ENCODE measurements at regions not wholly inside any gene's neighbourhood (a gene's known extent, or its start where the extent isn't known, plus 50 kb on each side); places are given as distances from the start of the nearest gene placed in this dataset.
A peak's percentile ranks its signal among the peaks of the same experiment; 100 is the strongest.

DNA sequence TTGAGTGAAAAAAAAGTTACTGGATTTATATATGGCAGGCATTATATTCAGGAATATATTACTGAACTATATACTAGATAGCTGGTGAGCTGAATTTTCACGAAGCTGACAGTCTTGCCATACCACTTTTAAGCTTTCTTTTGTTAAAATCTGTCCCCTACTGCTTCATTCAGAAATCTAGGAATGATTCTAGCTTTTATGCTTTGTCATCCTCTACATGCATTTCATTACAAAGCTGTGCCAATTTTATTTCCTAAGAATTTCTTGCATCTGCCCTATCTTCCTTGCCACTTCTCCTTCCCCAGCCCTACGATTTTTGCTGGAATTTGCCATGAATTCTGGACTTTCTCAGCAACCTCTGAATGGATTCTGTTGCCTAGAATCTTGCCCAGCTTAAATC, 158.5 kb upstream of the ADGRB3 start:
- H3K4me3 ChIP-seq, result no peak overlapping the region

DNA sequence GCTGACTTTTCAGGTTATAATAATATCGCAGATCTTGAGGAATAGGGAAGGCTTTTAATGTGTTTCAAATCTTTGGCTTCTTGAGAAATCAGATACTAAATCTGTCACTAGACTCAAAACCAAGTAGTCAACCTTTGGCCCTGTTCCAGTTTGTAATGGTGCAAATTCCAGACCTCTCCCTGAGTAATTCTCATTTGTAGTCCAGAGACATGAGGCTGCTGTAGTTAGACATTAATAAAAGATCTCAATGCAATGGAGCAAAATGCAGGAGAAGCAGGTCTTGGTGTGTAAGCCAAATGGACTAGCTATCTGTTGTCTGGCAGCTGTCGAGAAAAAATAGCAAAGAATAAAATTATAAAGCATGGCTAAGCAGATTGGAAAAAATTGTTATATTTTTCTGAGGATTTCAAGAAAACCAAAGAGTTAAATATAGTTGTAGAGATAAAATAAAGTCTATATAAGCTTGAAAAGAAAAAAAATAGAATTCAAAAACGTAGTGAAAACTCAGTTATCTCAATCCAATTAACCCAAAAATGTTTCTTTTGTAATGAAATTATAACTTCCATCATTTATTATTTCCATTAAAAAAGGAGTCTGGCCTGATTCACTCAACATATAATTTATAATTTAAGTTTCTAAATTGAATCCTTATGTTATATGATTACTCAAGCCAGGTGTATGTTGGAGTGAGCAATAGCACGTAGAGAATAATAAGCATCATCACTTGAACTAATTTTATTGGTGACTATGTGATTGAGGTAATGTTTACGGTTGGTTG, 161.5 kb upstream of the ADGRB3 start:
- Histone ChIP-seq H3K79me2 (no peaks in the 10 kb centered on the region), H3K9me2 (replicated peaks; ENCODE audit: insufficient read depth) (no peaks in the 10 kb centered on the region), H3K4me1 (ENCODE audit: insufficient read depth) (no peaks in the 10 kb centered on the region), H3K9me3 (ENCODE audit: low read depth) (no peaks in the 10 kb centered on the region), H3K4me2 (no peak overlapping the region), H4K20me1 (ENCODE audit: insufficient read depth, poor library complexity, severe bottlenecking) (no peaks in the 10 kb centered on the region), H3K36me3 (replicated peaks; ENCODE audit: insufficient read depth, low read depth) (no peaks in the 10 kb centered on the region), H3K27me3 (no peaks in the 10 kb centered on the region), H2AFZ (no peak overlapping the region), H3K4me3 (no peak overlapping the region), H3K27ac (no peak overlapping the region)
- TF ChIP-seq, protein P1, sequence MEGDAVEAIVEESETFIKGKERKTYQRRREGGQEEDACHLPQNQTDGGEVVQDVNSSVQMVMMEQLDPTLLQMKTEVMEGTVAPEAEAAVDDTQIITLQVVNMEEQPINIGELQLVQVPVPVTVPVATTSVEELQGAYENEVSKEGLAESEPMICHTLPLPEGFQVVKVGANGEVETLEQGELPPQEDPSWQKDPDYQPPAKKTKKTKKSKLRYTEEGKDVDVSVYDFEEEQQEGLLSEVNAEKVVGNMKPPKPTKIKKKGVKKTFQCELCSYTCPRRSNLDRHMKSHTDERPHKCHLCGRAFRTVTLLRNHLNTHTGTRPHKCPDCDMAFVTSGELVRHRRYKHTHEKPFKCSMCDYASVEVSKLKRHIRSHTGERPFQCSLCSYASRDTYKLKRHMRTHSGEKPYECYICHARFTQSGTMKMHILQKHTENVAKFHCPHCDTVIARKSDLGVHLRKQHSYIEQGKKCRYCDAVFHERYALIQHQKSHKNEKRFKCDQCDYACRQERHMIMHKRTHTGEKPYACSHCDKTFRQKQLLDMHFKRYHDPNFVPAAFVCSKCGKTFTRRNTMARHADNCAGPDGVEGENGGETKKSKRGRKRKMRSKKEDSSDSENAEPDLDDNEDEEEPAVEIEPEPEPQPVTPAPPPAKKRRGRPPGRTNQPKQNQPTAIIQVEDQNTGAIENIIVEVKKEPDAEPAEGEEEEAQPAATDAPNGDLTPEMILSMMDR (IDR thresholded peaks at IDR 0.05; ENCODE audit: poor library complexity), result no peak
- TF ChIP-seq EZH2 (IDR thresholded peaks at IDR 0.05; ENCODE audit: borderline replicate concordance) (no peak), EZH2phosphoT487 (IDR thresholded peaks at IDR 0.05; ENCODE audit: low read depth, severe bottlenecking, unreplicated experiment) (no peak)
- 87% methylated on average over 5 of the region's 5 CpGs for WGBS (ENCODE audit: low lambda C conversion rate, missing lambda C conversion rate)
- peak; percentile 8 for DNase-seq (ENCODE audit: low spot score)

More for the DNA sequence above, 158.5 kb upstream of the ADGRB3 start:
- H3K4me1 ChIP-seq (ENCODE audit: insufficient read depth), result no peaks in the 10 kb centered on the region
- H3K36me3 ChIP-seq (replicated peaks; ENCODE audit: insufficient read depth, low read depth), result no peaks in the 10 kb centered on the region
- H3K79me2 ChIP-seq, result no peaks in the 10 kb centered on the region
- H4K20me1 ChIP-seq (ENCODE audit: insufficient read depth, poor library complexity, severe bottlenecking), result no peaks in the 10 kb centered on the region
- no peak overlapping the region for H3K4me2 ChIP-seq
- no peaks in the 10 kb centered on the region for H3K9me3 ChIP-seq (ENCODE audit: low read depth)
- H3K27ac ChIP-seq, result no peak overlapping the region
- no peak overlapping the region for H2AFZ ChIP-seq
- H3K9me2 ChIP-seq (replicated peaks; ENCODE audit: insufficient read depth), result no peaks in the 10 kb centered on the region
- no peaks in the 10 kb centered on the region for H3K27me3 ChIP-seq
- WGBS (ENCODE audit: low lambda C conversion rate, missing lambda C conversion rate), result 54% methylated on average over 2 of the region's 2 CpGs
- no peak for DNase-seq (ENCODE audit: low spot score)
- TF ChIP-seq, protein P1 (IDR thresholded peaks at IDR 0.05; ENCODE audit: poor library complexity), result no peak
- no peak for TF ChIP-seq EZH2phosphoT487 (IDR thresholded peaks at IDR 0.05; ENCODE audit: low read depth, severe bottlenecking, unreplicated experiment)
- TF ChIP-seq EZH2 (IDR thresholded peaks at IDR 0.05; ENCODE audit: borderline replicate concordance), result no peak

DNA sequence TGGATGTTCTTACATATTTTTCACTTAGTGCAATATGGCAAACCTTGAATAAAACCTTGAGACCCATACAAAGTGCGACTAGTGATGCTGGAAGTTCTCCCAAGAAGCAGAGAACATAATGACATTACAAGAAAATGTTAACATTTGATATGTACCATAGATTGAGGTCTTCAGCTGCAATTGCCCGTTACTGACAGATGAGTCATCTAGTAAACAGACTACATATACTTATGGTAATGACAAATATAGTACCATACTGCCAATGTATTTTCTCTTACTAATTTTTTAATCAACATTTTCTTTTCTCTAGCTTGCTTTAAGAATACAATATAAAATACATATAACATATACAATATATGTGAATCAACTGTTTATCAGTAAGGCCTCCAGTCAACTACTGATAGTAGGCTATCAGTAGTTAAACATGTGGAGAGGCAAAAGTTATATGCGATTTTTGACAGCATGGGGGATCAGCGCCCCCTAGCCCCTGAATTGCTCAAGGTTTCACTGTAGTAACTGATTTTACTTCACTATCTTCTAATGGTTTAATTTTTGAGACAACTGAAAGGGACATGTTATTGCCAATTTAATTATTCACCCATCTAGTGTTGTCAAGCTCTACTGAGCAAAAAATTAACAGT, 166.7 kb upstream of the ADGRB3 start:
- no peaks in the 10 kb centered on the region for H3K4me1 ChIP-seq (ENCODE audit: insufficient read depth)
- no peaks in the 10 kb centered on the region for H3K9me3 ChIP-seq (ENCODE audit: low read depth)
- 40% methylated on average over 4 of the region's 4 CpGs for WGBS (ENCODE audit: low lambda C conversion rate, missing lambda C conversion rate)
- H3K27me3 ChIP-seq, result no peaks in the 10 kb centered on the region
- H3K36me3 ChIP-seq (replicated peaks; ENCODE audit: insufficient read depth, low read depth), result no peaks in the 10 kb centered on the region
- no peak for TF ChIP-seq EZH2phosphoT487 (IDR thresholded peaks at IDR 0.05; ENCODE audit: low read depth, severe bottlenecking, unreplicated experiment)
- TF ChIP-seq, protein P1 (IDR thresholded peaks at IDR 0.05; ENCODE audit: poor library complexity), result peak; percentile 26
- H4K20me1 ChIP-seq (ENCODE audit: insufficient read depth, poor library complexity, severe bottlenecking), result no peaks in the 10 kb centered on the region
- no peak overlapping the region for H3K27ac ChIP-seq
- no peak overlapping the region for H3K4me2 ChIP-seq
- no peak overlapping the region for H2AFZ ChIP-seq
- no peaks in the 10 kb centered on the region for H3K79me2 ChIP-seq
- no peak overlapping the region for H3K4me3 ChIP-seq
- H3K9me2 ChIP-seq (replicated peaks; ENCODE audit: insufficient read depth), result no peaks in the 10 kb centered on the region
- DNase-seq (ENCODE audit: low spot score), result no peak

All from hepatocyte (in vitro differentiated cells).